ENCODE measurements at regions not wholly inside any gene's neighbourhood (a gene's known extent, or its start where the extent isn't known, plus 50 kb on each side); places are given as distances from the start of the nearest gene placed in this dataset.

DNA sequence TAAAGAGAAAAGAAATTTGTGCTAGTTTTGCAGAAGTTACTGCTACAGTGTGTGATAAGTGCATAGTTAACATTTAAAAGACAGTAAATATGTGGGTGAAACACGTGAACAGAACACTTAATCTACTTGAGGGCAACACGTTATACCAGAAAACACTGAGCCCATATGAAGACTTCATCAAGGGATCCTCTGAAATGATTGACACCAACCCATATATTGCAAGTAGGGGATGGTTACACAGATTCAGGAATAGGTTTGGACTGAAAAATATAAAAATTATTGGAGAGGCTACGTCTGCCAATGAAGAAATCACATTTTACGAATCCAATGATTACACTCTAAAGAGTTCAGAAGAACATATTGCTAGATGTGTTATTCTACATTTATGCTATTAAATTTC, 185.6 kb downstream of the GPX5 start:
- TF ChIP-seq, protein P1, sequence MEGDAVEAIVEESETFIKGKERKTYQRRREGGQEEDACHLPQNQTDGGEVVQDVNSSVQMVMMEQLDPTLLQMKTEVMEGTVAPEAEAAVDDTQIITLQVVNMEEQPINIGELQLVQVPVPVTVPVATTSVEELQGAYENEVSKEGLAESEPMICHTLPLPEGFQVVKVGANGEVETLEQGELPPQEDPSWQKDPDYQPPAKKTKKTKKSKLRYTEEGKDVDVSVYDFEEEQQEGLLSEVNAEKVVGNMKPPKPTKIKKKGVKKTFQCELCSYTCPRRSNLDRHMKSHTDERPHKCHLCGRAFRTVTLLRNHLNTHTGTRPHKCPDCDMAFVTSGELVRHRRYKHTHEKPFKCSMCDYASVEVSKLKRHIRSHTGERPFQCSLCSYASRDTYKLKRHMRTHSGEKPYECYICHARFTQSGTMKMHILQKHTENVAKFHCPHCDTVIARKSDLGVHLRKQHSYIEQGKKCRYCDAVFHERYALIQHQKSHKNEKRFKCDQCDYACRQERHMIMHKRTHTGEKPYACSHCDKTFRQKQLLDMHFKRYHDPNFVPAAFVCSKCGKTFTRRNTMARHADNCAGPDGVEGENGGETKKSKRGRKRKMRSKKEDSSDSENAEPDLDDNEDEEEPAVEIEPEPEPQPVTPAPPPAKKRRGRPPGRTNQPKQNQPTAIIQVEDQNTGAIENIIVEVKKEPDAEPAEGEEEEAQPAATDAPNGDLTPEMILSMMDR (IDR thresholded peaks at IDR 0.05; ENCODE audit: control insufficient read depth, insufficient read depth, low read depth, low read length, missing control alignments): no peak
- DNase-seq (ENCODE audit: low read depth): no peak

DNA sequence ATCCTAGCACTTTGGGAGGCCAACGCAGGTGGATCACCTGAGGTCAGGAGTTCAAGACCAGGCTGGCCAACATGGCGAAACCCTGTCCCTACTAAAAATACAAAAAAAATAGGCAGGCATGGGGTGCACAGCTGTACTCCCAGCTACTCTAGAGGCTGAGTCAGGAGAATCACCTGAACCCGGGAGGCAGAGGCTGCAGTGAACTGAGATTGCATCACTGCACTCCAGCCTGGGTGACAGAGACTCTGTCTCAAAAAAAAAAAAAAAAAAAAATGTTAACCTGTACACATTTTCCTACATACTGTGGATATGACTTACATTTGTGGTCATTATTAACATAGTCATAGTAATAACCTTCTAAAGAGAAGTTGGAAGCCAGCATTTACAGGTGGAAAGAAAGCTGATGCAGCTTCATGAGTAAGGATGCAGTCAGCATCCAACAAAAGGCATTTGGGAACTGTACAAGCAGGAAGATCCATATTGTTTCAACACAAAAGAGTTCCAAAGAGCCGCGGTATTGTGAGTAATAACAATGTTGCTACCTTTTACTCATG, 186.2 kb downstream of the GPX5 start:
- no peak for DNase-seq (ENCODE audit: low read depth)
- no peak overlapping the region for H3K4me3 ChIP-seq (ENCODE audit: control insufficient read depth, low read depth, low read length)
- TF ChIP-seq, protein P1 (IDR thresholded peaks at IDR 0.05; ENCODE audit: control insufficient read depth, insufficient read depth, low read depth, low read length, missing control alignments): no peak

More for the DNA sequence above, 185.6 kb downstream of the GPX5 start:
- H3K4me3 ChIP-seq (ENCODE audit: control insufficient read depth, low read depth, low read length): no peak overlapping the region

DNA sequence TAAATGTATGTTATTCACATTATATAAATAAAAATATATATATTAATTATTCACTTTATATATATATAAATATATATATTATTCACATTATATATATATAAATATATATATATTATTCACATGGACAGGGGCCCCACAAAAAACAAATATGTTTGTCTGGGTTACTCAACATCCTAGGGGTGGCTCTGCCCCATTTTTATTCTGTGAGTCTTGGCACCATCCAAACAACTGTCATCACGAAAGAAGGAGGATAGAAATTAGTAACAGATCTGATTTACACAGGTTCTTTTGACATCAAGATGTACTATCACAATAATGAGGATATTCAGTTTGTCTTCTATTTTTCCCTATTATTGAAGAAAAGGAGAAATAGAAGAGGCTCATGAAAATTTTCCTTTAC, 187.3 kb downstream of the GPX5 start:
- no peak overlapping the region for H3K4me3 ChIP-seq (ENCODE audit: control insufficient read depth, low read depth, low read length)
- no peak for DNase-seq (ENCODE audit: low read depth)
- TF ChIP-seq, protein P1 (IDR thresholded peaks at IDR 0.05; ENCODE audit: control insufficient read depth, insufficient read depth, low read depth, low read length, missing control alignments): no peak

DNA sequence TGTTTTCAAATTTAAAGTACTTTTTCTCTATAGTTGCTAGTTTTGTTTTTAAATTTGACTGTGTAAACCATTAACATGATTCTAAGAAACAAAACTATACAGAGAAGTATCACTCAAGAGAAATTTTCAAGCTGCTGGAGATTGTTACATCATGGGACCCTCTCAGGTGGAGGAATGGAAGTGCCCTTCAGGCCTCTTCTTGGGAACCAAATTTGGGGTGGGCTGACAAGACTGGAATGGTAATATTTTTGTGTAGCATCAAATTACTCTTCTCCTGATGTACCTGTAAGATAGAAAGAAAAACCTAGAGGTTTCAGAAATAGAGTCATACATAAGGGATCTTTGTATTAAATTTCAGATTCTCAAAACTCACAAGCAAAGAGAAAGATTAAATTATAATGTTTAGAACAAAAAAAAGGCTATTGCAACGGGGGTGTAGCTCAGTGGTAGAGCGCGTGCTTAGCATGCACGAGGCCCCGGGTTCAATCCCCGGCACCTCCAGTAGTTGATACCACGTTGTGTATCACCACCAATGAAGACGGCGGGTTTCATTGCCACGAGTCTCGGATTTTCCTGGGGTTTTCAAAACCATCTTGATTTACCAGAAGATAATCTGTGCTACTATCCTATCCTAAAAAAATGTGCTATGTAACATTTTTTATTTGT, 193.7 kb downstream of the GPX5 start:
- H3K4me3 ChIP-seq (ENCODE audit: control insufficient read depth, low read depth, low read length): no peak overlapping the region
- no peak for DNase-seq (ENCODE audit: low read depth)

DNA sequence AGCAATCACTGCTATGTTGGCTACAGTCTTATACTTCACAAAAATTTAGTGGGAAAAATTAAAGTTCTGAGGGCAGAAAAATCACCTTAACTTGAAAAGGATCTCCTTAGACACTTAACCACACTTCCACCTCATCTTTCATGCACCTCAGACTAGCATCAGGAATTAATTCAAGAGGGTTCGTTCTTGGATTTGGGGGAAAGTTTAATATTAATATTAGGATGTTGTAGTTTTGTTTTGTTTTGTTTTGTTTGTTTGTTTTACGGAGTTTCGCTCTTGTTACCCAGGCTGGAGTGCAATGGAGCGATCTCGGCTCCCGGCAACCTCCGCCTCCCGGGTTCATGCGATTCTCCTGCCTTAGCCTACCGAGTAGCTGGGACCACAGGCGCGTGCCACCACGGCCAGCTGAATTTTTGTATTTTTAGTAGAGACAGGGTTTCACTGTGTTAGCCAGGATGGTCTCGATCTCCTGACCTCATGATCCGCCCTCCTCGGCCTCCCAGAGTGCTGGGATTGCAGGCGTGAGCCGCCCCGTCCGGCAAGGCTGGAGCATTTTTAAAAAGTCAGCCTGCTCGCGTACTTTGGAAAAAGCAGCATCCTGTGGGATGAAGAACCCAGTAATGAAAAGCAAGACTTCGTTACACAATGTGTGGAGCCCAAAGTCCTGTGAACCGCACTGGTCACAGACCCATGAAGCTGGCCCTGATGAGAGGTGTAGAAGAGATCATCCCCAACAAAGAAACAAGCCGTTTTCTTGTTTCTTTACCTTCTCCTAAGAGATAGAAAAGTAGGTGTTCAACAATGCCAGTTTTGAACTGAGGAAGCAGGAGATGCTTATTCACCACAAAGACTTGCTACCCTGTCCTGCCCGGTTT, 194.9 kb downstream of the GPX5 start:
- no peak for DNase-seq (ENCODE audit: low read depth)
- TF ChIP-seq, protein P1 (IDR thresholded peaks at IDR 0.05; ENCODE audit: control insufficient read depth, insufficient read depth, low read depth, low read length, missing control alignments): no peak
- H3K4me3 ChIP-seq (ENCODE audit: control insufficient read depth, low read depth, low read length): no peak overlapping the region

More for the DNA sequence above, 193.7 kb downstream of the GPX5 start:
- TF ChIP-seq, protein P1 (IDR thresholded peaks at IDR 0.05; ENCODE audit: control insufficient read depth, insufficient read depth, low read depth, low read length, missing control alignments): no peak

DNA sequence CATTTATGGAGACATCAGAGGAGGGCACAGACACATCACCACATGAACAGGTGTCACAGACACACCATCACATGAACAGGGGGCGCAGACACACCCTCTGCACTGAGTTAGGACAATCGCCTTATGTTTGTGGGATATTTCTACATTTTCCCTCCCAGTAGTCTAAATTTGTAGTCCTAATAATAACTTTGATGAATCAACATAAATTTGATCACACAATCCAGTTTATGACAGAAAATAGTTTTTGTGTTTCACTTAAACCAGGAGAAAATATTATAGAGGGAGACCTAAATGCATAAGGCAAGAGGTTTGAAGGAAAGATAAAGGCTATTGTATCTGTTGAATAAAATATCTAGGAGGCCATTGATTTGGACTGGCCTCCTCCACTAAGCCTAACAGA, 195.7 kb downstream of the GPX5 start:
- DNase-seq (ENCODE audit: low read depth): no peak
- TF ChIP-seq, protein P1 (IDR thresholded peaks at IDR 0.05; ENCODE audit: control insufficient read depth, insufficient read depth, low read depth, low read length, missing control alignments): no peak
- H3K4me3 ChIP-seq (ENCODE audit: control insufficient read depth, low read depth, low read length): no peak overlapping the region
